GM18870 (cell line): ENCODE measurements at regions not wholly inside any gene's neighbourhood (a gene's known extent, or its start where the extent isn't known, plus 50 kb on each side); places are given as distances from the start of the nearest gene placed in this dataset.

ENCODE experiments used
- ATAC-seq: cut with Tn5 transposase; IDR thresholded peaks from one replicate; pipeline ENCODE4 v1.9.1; 2021; ENCODE audit warnings: moderate library complexity; ENCODE audit not compliant: unreplicated experiment

DNA sequence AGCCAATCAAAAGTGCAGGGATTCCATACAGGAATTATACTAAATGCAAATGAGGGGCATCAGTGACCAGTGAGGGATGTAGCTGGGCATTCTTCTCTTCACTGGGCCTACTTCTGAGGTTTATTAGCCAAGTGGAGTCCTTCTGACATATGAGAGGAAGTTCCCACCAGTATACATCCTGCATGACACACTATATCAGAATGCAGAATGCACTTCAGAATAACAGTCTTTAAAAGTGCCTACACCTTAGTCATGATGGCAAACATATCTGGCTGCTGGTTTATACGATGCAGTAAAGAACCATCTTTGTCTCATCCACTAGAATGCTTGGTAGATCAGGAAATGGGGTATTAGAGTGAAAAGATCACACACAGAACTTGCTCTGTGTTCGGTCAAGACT lies 180.3 kb upstream of the PPARGC1A start:
- ATAC-seq: no peak

DNA sequence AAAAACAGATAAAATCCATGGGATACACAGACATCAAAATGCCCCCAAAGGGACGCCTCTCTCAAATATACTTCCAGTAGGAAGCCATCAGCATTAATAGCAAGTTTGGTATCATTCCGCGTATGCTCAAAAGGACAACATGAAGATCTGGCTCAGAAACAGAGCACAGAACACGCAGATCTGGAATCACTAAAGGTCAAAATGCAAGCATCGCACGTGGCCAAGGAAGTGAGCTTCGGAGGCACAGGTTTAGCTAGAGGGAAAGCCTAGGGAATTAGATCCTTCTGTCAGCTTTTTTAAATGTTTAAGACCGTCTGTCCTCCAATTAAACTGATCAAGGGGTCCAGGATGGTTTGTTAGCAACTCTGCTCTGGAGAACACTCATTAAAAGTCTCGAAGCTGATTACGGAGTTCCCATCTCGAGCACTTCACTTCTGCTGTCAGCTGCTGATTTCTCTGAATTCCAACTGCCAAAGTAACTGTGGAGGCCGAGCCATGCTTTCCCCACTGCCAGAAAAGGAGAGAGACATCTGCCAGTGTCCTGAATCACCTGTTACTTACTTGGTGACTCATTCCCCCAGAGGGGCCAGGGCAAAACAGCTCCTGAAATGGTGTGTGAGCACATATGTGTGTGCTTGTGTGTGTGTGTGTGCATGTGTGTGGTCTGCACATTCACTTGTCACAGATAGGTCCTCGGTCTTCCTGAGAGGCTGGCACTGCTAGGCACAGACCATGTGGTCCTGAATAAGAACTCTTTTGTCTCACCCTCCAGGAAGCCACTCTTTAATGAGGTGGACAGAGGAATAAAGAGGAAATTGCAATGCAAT lies 177.7 kb upstream of the PPARGC1A start:
- no peak for ATAC-seq

DNA sequence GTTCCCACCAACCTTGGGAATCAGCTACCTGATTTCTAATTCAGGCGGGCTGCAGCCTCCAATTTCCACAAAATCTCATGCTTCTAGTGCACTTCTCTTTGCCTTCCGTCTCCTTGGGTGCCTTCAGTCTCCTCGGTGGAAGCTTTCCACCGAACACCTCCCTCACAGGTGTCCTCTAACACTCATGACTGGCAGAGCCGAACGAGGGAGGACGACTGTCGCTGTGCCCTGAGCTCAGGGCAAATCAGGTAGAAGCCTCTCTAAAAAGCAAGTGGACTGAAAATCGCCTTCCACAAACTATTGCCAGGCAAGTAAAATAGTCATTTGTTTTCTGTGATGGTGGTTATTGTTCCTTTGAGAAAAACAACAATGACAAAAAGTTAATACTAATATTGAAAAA lies 176.1 kb upstream of the PPARGC1A start:
- ATAC-seq: no peak

DNA sequence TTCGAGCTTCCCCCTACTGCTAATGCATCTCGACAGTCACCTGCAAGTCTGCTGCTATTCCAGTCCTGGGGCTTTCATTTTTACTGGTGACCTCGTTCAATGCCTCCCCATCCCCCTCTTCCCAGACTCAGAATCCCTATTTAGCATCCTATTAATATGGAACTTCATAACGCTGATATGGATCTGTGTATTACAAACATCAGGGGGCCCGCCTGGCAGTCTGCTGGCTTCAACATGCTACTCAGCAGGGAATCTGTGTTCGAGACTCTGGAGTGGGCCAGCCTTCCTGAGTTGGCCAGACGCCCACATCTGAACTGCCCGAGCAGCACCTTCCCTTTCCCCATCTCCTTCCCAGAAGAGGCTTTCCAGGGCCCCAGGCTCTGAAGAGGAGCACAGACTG lies 173.9 kb upstream of the PPARGC1A start:
- ATAC-seq: no peak

- no peak for ATAC-seq
Measured at GRCh38 chr4:24060932-24061331, 171.1 kb upstream of the PPARGC1A start.

DNA sequence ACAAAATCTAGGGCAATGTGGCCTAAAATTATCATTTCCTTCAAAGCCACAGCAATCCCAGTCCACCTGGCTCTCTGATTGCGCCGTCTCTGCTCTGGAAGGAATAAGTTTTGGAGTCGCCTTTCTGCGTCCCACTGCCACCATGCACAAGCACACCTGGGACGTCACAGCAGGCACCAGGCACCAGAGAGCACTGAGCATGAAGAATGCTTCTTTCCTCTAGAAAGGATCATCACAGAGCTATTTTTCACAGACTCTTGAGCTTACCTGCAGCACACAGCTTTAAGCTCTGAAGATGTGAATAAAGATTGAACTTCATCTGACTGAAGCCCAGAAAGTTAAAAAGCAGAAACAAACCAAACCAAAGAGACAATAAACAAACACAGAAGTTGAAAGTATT lies 170.0 kb upstream of the PPARGC1A start:
- ATAC-seq: no peak

DNA sequence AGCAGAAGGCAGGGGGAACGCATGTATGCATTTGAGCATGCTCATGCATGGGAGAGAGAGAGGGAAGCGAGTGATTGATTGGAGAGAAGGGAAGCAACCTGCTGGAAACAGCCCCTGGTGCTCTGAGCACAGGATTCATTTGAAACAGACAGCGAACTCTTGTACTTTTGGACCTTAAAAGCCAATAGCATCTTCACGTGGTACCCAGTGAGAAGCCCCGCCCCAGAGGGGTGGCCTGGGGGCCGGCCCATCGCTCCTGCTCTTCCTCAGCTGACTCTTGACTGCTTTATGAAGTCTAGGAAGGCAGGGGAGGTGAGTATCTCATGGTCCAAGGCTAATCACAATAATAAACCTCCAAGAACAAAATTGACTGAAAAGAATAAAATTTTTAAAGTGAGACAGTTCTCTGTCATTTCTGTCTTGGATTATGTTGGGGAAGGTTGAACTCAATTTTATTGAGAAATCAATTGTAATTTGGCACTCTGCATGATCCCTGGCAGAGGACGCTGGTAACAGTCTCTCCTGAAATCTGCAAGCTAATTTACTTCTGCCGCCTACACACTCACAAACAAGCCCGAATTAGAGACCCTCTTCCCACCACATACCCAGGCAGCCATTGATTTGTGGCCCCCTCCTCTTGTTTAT lies 168.2 kb upstream of the PPARGC1A start:
- no peak for ATAC-seq

DNA sequence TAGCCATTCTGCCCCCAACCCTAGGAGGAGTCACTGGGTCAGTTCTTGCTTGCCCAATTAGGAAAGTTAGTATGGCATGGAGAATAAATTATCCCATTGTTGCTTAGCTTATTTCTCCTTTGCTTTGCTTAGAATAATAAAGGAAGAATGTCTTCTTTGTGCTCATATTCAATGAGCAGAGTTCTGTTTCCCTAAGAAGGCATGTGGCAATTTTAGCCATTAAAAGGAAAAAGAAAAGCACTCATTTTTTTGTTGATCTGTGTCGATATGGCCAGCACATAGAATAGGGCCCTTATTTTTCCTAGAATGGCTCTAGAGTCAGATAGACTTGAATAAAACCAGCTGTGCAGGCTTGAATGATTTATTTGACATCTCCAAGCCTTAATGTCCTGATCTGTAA lies 166.4 kb upstream of the PPARGC1A start:
- no peak for ATAC-seq

DNA sequence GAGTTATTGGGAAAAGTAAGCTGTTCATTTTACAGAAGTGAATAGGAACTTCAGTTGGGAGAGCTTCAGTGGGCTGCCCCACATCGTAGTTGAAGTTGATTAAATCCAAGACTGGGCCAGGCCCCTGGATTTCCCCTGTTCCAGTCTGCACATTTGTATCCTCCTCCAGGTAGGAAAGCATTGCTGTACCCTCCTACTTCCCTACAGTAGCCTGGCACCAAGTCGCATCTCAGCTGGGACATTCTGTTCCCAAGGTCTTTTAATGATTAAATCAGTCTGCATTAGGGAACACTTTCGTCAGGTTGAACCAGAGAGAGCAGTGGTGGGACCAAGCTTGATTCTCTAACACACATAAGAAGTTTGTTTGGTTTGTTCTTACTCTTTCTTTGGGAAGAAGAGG lies 165.8 kb upstream of the PPARGC1A start:
- ATAC-seq: no peak

DNA sequence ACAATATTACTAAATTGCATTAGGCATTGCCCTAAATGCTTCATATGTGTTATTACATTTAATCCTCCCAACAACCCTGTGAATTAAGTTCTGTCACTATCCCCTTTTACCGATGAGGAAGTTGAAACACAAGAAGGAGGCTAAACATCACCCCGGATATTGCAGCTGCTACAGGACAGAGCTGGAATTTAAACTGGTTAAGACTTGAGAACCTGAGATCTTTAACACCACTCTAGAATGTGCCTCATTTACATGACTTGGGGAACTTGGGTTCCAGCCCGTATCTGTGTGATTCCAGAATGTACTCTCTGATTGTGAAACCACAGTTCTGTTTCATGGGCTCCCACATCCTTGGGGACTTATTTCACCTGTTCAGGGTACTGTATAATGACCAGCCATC lies 165.1 kb upstream of the PPARGC1A start:
- no peak for ATAC-seq

DNA sequence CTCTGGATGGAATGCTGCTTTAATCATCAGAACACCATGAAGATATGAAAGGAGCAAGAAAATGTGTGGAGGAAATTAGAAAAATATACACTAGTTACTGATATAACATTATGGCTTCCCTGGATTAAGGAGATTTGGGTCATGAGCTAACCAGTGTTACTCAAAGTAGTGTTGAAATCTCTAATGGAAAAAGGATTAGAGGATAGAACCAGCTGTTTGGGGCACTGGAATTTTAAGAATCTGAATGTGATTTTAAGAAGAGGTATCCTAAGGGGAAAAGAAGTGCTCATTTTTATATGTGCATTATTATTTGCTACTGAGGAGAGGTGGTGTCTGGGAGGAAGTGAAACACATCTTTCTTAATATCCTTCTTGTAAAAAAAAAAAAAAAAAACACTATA lies 164.1 kb upstream of the PPARGC1A start:
- ATAC-seq: no peak

GRCh38 chr4:24044610-24045589 lies 155.1 kb upstream of the PPARGC1A start:
- no peak for ATAC-seq

DNA sequence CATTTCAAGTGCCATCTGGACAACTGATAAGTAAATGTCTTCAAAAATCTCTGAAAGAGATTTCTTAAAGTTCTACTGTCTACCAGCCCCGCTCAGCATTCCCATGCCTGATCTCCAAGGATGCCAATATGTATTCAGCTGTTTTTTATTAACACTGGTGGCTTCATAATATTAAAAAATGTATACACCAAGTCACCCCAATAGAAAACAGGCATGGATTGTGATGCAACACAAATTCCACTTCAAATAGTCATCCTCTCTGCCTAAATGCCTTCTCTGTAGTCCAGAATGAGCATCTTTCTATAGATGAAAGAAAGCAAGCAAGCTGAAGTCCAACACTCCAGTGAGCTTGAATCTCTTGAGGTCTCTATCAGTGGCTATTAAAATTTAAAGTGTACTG lies 152.2 kb upstream of the PPARGC1A start:
- no peak for ATAC-seq

- ATAC-seq: no peak
Measured at GRCh38 chr4:24040811-24041210, 151.0 kb upstream of the PPARGC1A start.

DNA sequence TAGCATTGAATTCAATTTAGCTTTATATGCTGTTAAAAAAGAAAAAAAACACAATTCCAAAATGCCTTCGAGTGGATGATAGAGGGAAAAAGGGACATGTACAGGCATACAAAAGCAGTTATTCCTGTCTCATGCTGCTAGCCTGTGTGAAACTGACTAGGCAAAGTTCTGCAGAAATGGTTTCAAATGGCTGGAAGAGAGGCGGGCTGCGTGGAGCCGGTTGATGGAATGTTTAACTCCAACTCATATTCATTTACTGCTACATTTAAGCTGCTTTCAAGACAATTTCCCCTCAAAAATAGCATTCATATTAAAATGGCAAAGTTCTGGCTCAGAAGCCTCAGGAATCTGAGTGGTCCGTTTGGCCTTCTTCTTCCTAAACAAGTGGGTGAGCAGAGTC lies 143.8 kb upstream of the PPARGC1A start:
- no peak for ATAC-seq

- ATAC-seq: peak; percentile 47
Measured at GRCh38 chr4:24032371-24032989, 142.6 kb upstream of the PPARGC1A start.

DNA sequence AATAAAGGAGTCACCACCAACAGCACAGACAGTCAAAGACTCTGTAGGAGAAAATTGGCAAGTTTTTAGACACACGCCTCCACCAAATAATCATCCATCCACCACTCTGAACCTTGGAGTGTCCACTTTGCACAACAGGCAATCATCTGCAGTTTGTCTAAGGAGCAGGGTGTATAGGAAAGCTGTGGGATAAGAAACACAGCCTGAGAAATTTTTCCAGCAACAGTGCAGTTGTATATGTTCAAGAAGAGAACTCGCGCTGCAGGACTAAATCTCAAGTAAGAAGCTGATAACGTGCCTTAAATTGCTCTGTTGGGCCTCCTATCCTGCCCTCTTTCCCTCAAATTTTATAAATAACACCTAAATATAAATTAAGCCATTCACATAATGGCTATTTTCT lies 136.7 kb upstream of the PPARGC1A start:
- ATAC-seq: no peak

GRCh38 chr4:24024605-24025004 lies 134.8 kb upstream of the PPARGC1A start:
- no peak for ATAC-seq

- no peak for ATAC-seq
Measured at GRCh38 chr4:24024157-24024556, 134.3 kb upstream of the PPARGC1A start.

DNA sequence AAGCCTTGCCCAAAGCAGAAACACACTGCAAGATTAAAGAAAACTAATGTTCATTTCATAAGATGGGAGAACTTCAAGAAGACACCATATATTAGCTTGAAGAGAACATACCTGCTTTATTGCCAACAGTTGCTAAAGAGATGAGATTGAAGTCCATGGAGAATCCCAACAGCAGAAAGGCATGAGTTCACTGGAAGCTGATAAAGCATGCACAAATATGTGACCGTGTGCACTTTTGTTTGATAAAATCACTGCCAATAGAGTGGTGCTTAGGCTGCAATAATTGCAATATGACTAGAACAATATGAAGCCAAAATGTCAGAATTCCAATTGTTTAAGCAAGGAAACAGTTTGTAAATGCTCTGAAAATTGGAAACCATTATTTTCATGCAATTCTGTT lies 125.9 kb upstream of the PPARGC1A start:
- no peak for ATAC-seq
